ENCODE measurements at regions not wholly inside any gene's neighbourhood (a gene's known extent, or its start where the extent isn't known, plus 50 kb on each side); places are given as distances from the start of the nearest gene placed in this dataset.
A peak's percentile ranks its signal among the peaks of the same experiment; 100 is the strongest.

DNA sequence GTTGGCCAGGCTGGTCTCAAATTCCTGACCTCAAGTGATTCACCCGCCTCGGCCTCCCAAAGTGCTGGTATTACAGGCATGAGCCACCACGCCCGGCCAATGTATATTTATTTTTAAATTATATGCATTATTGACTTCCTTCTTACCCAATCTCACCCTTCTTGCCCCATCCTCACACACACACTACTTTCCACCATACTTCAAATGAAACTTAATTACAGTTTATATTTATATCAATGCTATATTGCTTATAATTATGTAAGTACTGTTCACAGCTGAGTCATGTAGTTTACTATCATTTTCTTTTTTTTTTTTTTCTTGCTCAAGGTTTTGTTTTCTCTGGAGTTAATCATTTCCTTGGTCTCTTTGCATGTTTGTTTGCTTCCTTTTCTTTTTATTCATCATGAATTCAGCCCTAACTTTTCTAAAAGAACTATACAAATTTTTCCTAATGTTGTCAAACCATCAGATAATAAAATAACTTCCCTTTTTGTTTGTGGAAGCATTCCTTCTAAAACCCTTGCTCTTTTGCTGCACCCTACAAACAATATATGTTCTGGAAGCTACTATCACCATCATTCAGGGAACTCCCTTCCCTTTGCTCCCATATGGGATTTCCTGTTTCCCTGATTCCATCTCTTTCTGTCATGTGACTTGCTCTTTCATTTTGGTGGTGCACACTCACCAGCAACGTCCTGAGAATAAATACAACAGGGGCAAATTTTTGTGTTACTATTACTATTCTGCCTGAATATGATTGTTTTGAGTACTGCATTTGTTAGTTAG, 201.7 kb upstream of the SASH1 start:
- FAIRE-seq = no peak
- DNase-seq (ENCODE audit: insufficient read length) = no peak
- TF ChIP-seq TAF1 (IDR thresholded peaks at IDR 0.05; ENCODE audit: borderline replicate concordance, low read depth, low read length) = no peak
- no peak for TF ChIP-seq POLR2AphosphoS5 (IDR thresholded peaks at IDR 0.05; ENCODE audit: low read depth, low read length)
- no peak for TF ChIP-seq POLR2A (IDR thresholded peaks at IDR 0.05; ENCODE audit: low read depth, low read length)

DNA sequence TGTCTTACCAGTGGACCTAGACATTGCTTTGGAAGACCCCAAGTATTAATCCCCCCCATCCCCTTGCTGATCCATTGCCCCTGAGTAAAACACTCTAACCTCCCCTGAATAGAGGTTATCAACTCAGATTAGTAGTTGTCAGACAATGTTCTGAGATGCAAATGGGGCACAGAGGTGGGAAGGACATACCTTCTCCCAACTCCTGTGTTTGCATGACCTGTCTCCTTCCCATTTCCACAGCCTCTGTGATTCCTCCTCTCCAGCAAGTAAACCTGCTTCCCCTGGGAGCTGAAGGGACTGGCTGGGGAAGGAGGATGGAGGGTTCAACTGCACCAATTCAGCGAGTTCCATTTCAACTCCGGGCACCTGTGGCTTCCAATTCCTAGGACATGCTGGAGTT, 199.8 kb upstream of the SASH1 start:
- FAIRE-seq = no peak
- TF ChIP-seq TAF1 (IDR thresholded peaks at IDR 0.05; ENCODE audit: borderline replicate concordance, low read depth, low read length) = no peak
- no peak for TF ChIP-seq POLR2A (IDR thresholded peaks at IDR 0.05; ENCODE audit: low read depth, low read length)
- no peak for TF ChIP-seq POLR2AphosphoS5 (IDR thresholded peaks at IDR 0.05; ENCODE audit: low read depth, low read length)
- DNase-seq (ENCODE audit: insufficient read length) = no peak

DNA sequence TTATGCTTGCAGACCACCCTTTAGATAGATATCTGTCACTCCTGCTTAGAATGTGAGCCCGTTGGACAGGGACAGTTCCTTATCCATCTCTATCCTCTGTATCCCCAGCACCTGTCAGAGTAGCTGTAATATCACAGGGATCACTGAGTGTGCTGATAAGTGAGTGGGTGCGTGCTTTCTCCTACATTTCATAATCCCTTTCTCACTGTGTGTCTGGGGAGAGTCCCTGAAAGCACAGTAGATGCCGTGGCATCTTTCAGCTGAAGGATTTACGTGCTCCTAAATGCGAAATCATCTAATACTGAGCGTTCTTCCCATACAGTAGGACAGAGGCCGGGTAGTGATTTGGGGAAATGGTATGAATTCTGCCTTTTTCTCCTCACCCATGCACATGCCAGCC, 198.9 kb upstream of the SASH1 start:
- TF ChIP-seq POLR2A (IDR thresholded peaks at IDR 0.05; ENCODE audit: low read depth, low read length) = no peak
- no peak for TF ChIP-seq POLR2AphosphoS5 (IDR thresholded peaks at IDR 0.05; ENCODE audit: low read depth, low read length)
- no peak for TF ChIP-seq TAF1 (IDR thresholded peaks at IDR 0.05; ENCODE audit: borderline replicate concordance, low read depth, low read length)
- FAIRE-seq (no peak), DNase-seq (ENCODE audit: insufficient read length) (no peak)

DNA sequence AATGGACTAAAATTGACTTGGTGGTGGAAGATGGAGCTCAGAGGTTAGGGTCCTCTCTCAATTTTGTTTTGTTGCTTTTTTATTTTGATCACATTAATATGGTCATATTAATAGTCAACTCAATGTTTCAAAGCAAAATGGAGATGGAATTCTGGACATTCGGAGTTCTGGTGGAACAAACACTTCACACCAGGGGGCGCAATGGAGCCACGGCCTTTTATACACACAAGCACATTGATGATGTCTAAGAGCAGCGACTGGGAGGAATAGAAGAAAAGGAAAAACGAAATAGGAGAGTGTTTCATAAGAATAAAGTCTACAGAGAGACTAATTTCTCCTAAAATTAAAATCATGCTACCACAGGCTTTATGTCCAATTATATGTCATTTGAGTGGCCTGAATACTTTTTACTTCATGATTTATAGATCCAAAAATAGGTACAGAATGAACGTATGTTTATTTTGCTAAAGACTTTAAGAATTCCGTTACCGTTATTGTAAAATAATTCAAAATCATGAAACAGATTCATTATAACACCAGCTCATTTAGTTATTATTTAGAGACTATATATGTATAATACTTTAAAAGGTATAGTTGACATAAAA, 197.6 kb upstream of the SASH1 start:
- FAIRE-seq (peak; percentile 30), DNase-seq (ENCODE audit: insufficient read length) (peak; percentile 5)
- TF ChIP-seq POLR2AphosphoS5 (IDR thresholded peaks at IDR 0.05; ENCODE audit: low read depth, low read length) (no peak), POLR2A (IDR thresholded peaks at IDR 0.05; ENCODE audit: low read depth, low read length) (no peak), TAF1 (IDR thresholded peaks at IDR 0.05; ENCODE audit: borderline replicate concordance, low read depth, low read length) (no peak)

DNA sequence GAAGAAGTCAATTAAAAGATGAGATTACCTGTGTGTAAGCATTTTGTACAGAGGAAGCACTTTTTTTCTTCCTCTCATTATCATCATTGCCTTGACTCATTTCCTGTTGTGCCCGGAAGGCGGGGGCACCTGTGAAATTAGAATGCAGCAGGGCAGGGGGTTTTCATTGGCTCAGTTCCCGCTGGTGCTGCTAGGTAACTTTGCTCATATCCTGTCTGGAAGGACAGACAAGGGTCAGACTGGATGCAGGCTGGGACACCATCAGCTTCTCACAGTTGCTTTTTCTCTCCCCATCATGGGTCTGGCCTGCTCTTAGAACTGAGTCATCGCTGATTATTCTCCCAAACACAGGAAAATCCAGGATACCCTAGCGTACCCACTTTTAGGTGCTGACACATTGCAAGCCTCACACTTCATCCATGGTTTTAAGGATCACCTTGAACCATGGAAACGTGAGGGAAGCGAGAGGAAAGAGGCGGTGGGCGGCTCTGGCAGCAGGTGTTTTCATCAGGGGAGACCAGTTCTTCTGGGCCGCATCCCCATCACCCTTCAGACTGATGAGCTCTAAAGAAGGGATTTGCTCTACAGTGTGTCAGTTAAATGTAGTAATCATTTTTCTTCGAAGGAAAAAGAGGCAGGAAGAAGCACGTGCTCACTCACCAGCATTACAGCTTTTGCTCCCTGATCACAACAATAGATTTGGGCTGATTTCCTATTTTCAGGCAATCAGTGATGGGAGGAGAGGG, 195.7 kb upstream of the SASH1 start:
- no peak for FAIRE-seq
- TF ChIP-seq POLR2AphosphoS5 (IDR thresholded peaks at IDR 0.05; ENCODE audit: low read depth, low read length) (no peak), POLR2A (IDR thresholded peaks at IDR 0.05; ENCODE audit: low read depth, low read length) (no peak), TAF1 (IDR thresholded peaks at IDR 0.05; ENCODE audit: borderline replicate concordance, low read depth, low read length) (no peak)
- DNase-seq (ENCODE audit: insufficient read length) = no peak

DNA sequence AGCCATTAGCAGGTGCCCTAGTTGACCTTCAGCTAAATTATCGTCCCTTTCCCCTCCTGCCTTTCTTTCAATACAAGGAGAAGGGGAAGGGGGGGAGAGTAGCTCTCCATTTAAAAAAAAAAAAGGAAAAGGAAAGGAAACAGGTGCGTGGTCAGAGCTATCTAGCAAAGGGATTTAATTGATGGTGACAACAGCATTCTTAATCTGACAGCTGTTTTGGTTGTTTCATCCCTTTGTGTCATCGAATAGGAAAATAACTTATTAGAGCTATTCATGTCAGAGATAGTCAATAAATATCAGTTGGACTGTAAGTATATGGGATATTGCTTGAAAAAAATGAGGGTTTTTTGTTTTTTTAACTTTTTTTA, 195.2 kb upstream of the SASH1 start:
- DNase-seq (ENCODE audit: insufficient read length) (no peak), FAIRE-seq (no peak)
- no peak for TF ChIP-seq TAF1 (IDR thresholded peaks at IDR 0.05; ENCODE audit: borderline replicate concordance, low read depth, low read length)
- no peak for TF ChIP-seq POLR2AphosphoS5 (IDR thresholded peaks at IDR 0.05; ENCODE audit: low read depth, low read length)
- TF ChIP-seq POLR2A (IDR thresholded peaks at IDR 0.05; ENCODE audit: low read depth, low read length) = no peak

DNA sequence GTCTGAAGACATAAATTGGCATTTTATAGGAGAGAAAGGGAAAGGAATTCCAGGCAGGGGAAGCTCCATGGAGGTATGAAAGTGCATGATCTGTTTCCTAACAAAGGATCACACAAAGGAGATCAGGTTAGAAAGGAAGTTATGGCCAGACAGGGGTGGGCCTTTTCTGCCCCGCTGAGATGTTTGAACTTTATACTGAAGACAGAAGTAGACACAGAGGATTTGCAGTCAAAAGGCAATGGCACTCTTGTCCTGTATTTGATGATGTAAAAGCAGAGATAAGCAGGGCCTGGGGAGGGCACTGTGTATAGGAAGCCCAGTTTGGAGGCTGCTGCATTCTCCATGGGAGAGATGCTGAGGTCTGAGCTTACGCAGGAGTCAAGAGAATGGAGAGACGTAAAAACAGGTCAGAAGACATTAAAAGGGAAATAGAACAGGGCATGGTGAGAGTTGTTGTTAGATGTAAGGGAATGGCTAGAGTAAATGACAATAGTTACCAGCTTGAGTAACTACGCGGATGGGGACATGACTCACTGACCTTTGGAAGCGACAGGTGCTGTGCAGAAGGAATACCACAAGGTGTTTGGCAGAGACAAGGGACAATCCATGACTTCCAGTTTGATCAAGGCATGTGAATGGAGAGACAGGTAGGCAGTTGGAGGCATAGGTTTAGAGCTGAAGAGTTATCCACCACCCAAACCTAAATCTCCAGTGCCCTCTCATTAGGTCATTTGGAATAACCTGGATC, 190.6 kb upstream of the SASH1 start:
- TF ChIP-seq POLR2A (IDR thresholded peaks at IDR 0.05; ENCODE audit: low read depth, low read length) (no peak), POLR2AphosphoS5 (IDR thresholded peaks at IDR 0.05; ENCODE audit: low read depth, low read length) (no peak), TAF1 (IDR thresholded peaks at IDR 0.05; ENCODE audit: borderline replicate concordance, low read depth, low read length) (no peak)
- FAIRE-seq = no peak
- DNase-seq (ENCODE audit: insufficient read length) = no peak

DNA sequence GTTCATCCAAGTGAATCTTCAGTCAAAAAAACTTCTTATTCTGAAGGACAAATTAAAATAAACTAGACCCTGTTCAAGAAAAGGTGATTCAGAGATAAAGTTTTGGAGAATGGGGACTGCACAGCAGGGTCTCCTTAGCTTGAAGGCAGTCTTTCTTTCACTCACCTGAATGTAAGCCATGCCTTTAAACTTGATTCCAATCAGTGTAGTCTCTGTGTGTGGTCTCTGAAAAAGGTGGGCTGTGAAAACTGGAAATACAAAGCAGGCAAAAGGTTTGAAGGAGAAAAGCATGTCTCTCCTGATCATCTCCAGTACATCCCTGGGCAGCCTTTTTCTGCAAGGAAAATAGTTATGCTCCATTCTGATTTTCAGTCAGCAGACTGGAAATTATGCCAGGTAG, 188.0 kb upstream of the SASH1 start:
- no peak for DNase-seq (ENCODE audit: insufficient read length)
- FAIRE-seq = no peak
- TF ChIP-seq POLR2A (IDR thresholded peaks at IDR 0.05; ENCODE audit: low read depth, low read length) = no peak
- TF ChIP-seq TAF1 (IDR thresholded peaks at IDR 0.05; ENCODE audit: borderline replicate concordance, low read depth, low read length) = no peak
- no peak for TF ChIP-seq POLR2AphosphoS5 (IDR thresholded peaks at IDR 0.05; ENCODE audit: low read depth, low read length)

DNA sequence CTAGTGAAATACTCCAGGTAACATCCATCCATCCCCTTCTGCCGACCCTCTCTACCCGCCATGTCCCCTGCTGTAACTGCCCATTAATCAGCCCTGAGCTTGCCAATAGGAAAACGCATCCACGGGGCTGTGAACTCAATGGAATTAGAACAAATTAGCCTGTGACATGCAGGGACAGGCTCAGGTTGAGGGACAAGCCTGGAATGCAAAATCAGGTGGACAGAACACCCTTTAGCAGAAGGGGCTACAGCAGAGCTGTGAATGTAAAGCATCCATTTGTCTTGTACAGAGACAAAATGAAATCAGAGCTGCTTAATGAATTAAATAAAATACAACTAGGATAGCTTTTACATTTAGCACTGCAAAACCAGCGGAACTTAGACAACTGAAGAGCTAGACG, 187.3 kb upstream of the SASH1 start:
- no peak for DNase-seq (ENCODE audit: insufficient read length)
- FAIRE-seq = no peak
- TF ChIP-seq POLR2A (IDR thresholded peaks at IDR 0.05; ENCODE audit: low read depth, low read length) (no peak), TAF1 (IDR thresholded peaks at IDR 0.05; ENCODE audit: borderline replicate concordance, low read depth, low read length) (no peak), POLR2AphosphoS5 (IDR thresholded peaks at IDR 0.05; ENCODE audit: low read depth, low read length) (no peak)

DNA sequence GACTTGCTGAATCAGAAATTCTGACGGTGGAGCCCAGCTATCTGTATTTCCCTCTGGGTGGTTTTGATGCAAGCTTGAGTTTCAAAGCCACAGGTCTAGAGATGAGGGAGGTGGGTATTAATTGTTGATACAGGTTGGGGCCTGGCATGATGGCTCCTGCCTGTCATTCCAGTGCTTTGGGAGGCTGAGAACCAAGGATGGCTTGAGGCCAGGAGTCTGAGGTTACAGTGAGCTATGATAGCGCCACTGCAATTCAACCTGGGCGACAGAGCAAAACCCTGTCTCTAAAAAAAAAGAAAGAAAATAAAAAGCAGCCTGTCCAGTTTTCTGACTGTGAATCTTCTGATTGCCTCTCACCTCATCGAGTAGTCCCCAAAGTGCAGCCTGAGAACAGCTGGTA, 184.8 kb upstream of the SASH1 start:
- DNase-seq (ENCODE audit: insufficient read length) (no peak), FAIRE-seq (no peak)
- TF ChIP-seq POLR2AphosphoS5 (IDR thresholded peaks at IDR 0.05; ENCODE audit: low read depth, low read length) (no peak), TAF1 (IDR thresholded peaks at IDR 0.05; ENCODE audit: borderline replicate concordance, low read depth, low read length) (no peak), POLR2A (IDR thresholded peaks at IDR 0.05; ENCODE audit: low read depth, low read length) (no peak)

DNA sequence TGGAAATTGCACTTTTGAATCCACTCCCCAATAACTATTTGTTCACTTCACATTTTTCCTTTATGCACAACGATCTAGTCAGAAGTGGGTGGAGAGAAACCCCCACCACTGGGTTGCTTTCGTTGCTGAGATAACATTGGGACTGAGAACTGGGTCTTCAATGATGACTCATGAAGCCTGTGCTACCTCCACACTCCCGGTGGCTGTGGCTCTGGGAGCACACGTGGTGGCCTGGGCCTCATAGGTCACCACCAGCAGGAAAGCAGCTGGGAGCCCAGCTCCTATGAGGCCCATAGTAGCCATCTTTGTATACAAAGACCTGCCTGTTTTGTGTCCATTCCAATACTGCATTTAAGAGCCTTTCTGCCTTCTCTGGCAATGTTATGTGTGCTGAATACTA, 178.0 kb upstream of the SASH1 start:
- FAIRE-seq (no peak), DNase-seq (ENCODE audit: insufficient read length) (no peak)
- no peak for TF ChIP-seq TAF1 (IDR thresholded peaks at IDR 0.05; ENCODE audit: borderline replicate concordance, low read depth, low read length)
- TF ChIP-seq POLR2A (IDR thresholded peaks at IDR 0.05; ENCODE audit: low read depth, low read length) = no peak
- no peak for TF ChIP-seq POLR2AphosphoS5 (IDR thresholded peaks at IDR 0.05; ENCODE audit: low read depth, low read length)
